ENCODE measurements at regions not wholly inside any gene's neighbourhood (a gene's known extent, or its start where the extent isn't known, plus 50 kb on each side); places are given as distances from the start of the nearest gene placed in this dataset.
A peak's percentile ranks its signal among the peaks of the same experiment; 100 is the strongest.

DNA sequence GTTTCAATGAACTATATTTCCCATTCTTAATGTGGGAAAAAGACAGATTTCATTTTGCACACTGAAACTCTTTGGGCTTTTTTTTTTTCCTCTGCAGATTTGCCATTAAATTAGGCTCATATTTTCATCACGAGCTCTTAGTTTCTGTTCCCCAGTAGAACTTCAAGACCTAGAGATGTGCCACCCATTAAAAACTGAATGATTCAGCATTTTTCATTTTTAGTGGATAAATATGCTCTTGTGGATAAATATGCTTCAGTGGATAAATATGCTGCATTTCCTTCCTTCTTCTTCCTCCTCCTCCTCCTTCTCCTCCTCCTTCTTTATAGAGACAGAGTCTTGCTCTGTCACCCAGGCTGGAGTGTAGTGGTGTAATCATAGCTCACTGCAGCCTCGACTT, 322.4 kb upstream of the PRKX start:
- CTCF ChIA-PET (ENCODE audit: low intra/inter-chr PET ratio), result no interaction called here
- in situ Hi-C loops (cut with MboI), result no loop called here
- WGBS (ENCODE audit: insufficient coverage, low coverage, missing lambda C conversion rate), result 0% methylated on average over 2 of the region's 2 CpGs
- Histone ChIP-seq H3K4me3 (no peak overlapping the region), H3K9me3 (replicated peaks; ENCODE audit: control insufficient read depth, insufficient read depth, low read depth, low read length) (0 out of 2 replicates have a peak, but pooled peaks cover 2% of the 10 kb centered on the region), H3K36me3 (ENCODE audit: control insufficient read depth, insufficient read depth, low read length) (no peaks in the 10 kb centered on the region), H3K9me1 (ENCODE audit: control insufficient read depth, insufficient read depth, low read length) (no peaks in the 10 kb centered on the region), H3K4me2 (ENCODE audit: insufficient read depth, low read length) (no peak overlapping the region), H2AFZ (ENCODE audit: low read depth, low read length) (no peak overlapping the region), H3K9ac (ENCODE audit: insufficient read depth in 1 of 2, low read depth in 2 of 2, low read length in 2 of 2) (no peak overlapping the region), H3K79me2 (ENCODE audit: control insufficient read depth, insufficient read depth, low read length) (no peaks in the 10 kb centered on the region), H3K4me1 (replicated peaks in 1 of 2; ENCODE audit: control insufficient read depth in 2 of 2, insufficient read depth in 2 of 2, low read length in 2 of 2) (no peaks in the 10 kb centered on the region), H4K20me1 (replicated peaks; ENCODE audit: control insufficient read depth, insufficient read depth, low read length) (no peaks in the 10 kb centered on the region), H3K27ac (ENCODE audit: extremely low read depth, low read depth, low read length) (no peak overlapping the region), H3K27me3 (ENCODE audit: control insufficient read depth in 2 of 2, insufficient read depth in 2 of 2, low read length in 2 of 2) (no peaks in the 10 kb centered on the region)
- ATAC-seq, result no peak
- no peak for DNase-seq (ENCODE audit: extremely low read depth in 1 of 4, low spot score in 3 of 4)
- no TSS peak for BruUV-seq (replicated peaks)
- POLR2A ChIA-PET, result no interaction called here
- 0 out of 2 replicates have a peak, but pooled peaks have one; percentile 12 for TF ChIP-seq ZNF316 (IDR thresholded peaks at IDR 0.05)
- TF ChIP-seq ATF1 (CRISPR knock-in tag; IDR thresholded peaks at IDR 0.05), result no peak
- TF ChIP-seq ATF1 (tag; IDR thresholded peaks at IDR 0.05), result no peak
- TF ChIP-seq MAFG (tag; conservative IDR thresholded peaks at IDR 0.05), result 0 out of 2 replicates have a peak, but pooled peaks have one; percentile 40
- no peak for TF ChIP-seq ZNF589 (CRISPR knock-in tag; IDR thresholded peaks at IDR 0.05; ENCODE audit: low read depth)
- TF ChIP-seq, protein P1, sequence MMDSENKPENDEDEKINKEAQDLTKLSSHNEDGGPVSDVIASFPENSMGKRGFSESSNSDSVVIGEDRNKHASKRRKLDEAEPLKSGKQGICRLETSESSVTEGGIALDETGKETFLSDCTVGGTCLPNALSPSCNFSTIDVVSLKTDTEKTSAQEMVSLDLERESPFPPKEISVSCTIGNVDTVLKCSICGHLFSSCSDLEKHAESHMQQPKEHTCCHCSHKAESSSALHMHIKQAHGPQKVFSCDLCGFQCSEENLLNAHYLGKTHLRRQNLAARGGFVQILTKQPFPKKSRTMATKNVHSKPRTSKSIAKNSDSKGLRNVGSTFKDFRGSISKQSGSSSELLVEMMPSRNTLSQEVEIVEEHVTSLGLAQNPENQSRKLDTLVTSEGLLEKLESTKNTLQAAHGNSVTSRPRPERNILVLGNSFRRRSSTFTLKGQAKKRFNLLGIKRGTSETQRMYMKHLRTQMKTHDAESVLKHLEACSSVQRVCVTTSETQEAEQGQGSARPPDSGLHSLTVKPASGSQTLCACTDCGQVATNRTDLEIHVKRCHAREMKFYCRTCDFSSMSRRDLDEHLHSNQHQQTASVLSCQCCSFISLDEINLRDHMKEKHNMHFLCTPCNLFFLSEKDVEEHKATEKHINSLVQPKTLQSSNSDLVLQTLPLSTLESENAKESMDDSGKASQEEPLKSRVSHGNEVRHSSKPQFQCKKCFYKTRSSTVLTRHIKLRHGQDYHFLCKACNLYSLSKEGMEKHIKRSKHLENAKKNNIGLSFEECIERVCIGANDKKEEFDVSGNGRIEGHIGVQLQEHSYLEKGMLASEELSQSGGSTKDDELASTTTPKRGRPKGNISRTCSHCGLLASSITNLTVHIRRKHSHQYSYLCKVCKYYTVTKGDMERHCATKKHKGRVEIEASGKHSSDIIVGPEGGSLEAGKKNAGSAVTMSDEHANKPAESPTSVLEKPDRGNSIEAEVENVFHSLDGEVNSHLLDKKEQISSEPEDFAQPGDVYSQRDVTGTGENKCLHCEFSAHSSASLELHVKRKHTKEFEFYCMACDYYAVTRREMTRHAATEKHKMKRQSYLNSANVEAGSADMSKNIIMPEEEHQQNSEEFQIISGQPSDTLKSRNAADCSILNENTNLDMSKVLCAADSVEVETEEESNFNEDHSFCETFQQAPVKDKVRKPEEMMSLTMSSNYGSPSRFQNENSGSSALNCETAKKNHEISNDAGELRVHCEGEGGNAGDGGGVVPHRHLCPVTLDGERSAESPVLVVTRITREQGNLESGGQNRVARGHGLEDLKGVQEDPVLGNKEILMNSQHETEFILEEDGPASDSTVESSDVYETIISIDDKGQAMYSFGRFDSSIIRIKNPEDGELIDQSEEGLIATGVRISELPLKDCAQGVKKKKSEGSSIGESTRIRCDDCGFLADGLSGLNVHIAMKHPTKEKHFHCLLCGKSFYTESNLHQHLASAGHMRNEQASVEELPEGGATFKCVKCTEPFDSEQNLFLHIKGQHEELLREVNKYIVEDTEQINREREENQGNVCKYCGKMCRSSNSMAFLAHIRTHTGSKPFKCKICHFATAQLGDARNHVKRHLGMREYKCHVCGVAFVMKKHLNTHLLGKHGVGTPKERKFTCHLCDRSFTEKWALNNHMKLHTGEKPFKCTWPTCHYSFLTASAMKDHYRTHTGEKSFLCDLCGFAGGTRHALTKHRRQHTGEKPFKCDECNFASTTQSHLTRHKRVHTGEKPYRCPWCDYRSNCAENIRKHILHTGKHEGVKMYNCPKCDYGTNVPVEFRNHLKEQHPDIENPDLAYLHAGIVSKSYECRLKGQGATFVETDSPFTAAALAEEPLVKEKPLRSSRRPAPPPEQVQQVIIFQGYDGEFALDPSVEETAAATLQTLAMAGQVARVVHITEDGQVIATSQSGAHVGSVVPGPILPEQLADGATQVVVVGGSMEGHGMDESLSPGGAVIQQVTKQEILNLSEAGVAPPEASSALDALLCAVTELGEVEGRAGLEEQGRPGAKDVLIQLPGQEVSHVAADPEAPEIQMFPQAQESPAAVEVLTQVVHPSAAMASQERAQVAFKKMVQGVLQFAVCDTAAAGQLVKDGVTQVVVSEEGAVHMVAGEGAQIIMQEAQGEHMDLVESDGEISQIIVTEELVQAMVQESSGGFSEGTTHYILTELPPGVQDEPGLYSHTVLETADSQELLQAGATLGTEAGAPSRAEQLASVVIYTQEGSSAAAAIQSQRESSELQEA (IDR thresholded peaks at IDR 0.05; ENCODE audit: low read depth), result no peak
- intact Hi-C loops (cut with micrococcal nuclease), result no loop called here
- no peak for FAIRE-seq
